Gastroesophageal sphincter (tissue), 3 donors: ENCODE measurements at regions not wholly inside any gene's neighbourhood (a gene's known extent, or its start where the extent isn't known, plus 50 kb on each side); places are given as distances from the start of the nearest gene placed in this dataset.

Source experiments
- CTCF ChIP-seq, 4 experiments: fragments of 200-600 bp in 2 of 4; fragments of 450-650 bp in 2 of 4; sonication (generic) in 1 of 4; IDR thresholded peaks; one replicate each; pipeline ENCODE4 v1.5.1; 2017 to 2019; ENCODE audit warnings: antibody characterized with exemption in 4 of 4, mild to moderate bottlenecking in 2 of 4, moderate library complexity in 2 of 4
- POLR2A ChIP-seq, 2 donors: fragments of 450-650 bp; IDR thresholded peaks; one replicate each; pipeline ENCODE4 v1.6.1; 2017; ENCODE audit warnings: antibody characterized with exemption in 2 of 2, mild to moderate bottlenecking in 2 of 2, moderate library complexity in 1 of 2

GRCh38 chr9:78486661-78487060, 189.7 kb downstream of the PSAT1 start:
- TF ChIP-seq POLR2A (IDR thresholded peaks at IDR 0.05): no peak
- TF ChIP-seq CTCF (IDR thresholded peaks at IDR 0.05): no peak
